ENCODE measurements at regions not wholly inside any gene's neighbourhood (a gene's known extent, or its start where the extent isn't known, plus 50 kb on each side); places are given as distances from the start of the nearest gene placed in this dataset.

GRCh38 chr9:88740844-88741243, 205.9 kb downstream of the NXNL2 start:
- no peak overlapping the region for H3K4me3 ChIP-seq (ENCODE audit: low read length in 3 of 3)
- no peak overlapping the region for H3K9ac ChIP-seq (ENCODE audit: low read depth in 1 of 3, low read length in 3 of 3)
- H3K27ac ChIP-seq (ENCODE audit: low read depth, low read length): no peak overlapping the region
- H3K27me3 ChIP-seq (ENCODE audit: control insufficient read depth in 3 of 3, insufficient read depth in 3 of 3, low read length in 3 of 3): no peaks in the 10 kb centered on the region
- no peaks in the 10 kb centered on the region for H3K9me3 ChIP-seq (ENCODE audit: control insufficient read depth in 3 of 3, low read length in 3 of 3)
- H3K4me1 ChIP-seq (ENCODE audit: control insufficient read depth in 3 of 3, insufficient read depth in 3 of 3, low read length in 3 of 3): peaks cover 6 to 11% (median 6%) of the 10 kb centered on the region in 3 donors
- H3K36me3 ChIP-seq (ENCODE audit: control insufficient read depth in 3 of 3, insufficient read depth in 3 of 3, low read length in 3 of 3): no peaks in the 10 kb centered on the region

GRCh38 chr9:88741335-88741734, 206.4 kb downstream of the NXNL2 start:
- Histone ChIP-seq H3K27me3 (ENCODE audit: control insufficient read depth in 3 of 3, insufficient read depth in 3 of 3, low read length in 3 of 3) (no peaks in the 10 kb centered on the region), H3K9ac (ENCODE audit: low read depth in 1 of 3, low read length in 3 of 3) (no peak overlapping the region), H3K36me3 (ENCODE audit: control insufficient read depth in 3 of 3, insufficient read depth in 3 of 3, low read length in 3 of 3) (no peaks in the 10 kb centered on the region), H3K9me3 (ENCODE audit: control insufficient read depth in 3 of 3, low read length in 3 of 3) (no peaks in the 10 kb centered on the region), H3K4me1 (ENCODE audit: control insufficient read depth in 3 of 3, insufficient read depth in 3 of 3, low read length in 3 of 3) (peaks cover 6 to 13% (median 8%) of the 10 kb centered on the region in 3 donors), H3K27ac (ENCODE audit: low read depth, low read length) (no peak overlapping the region), H3K4me3 (ENCODE audit: low read length in 3 of 3) (no peak overlapping the region)

- Histone ChIP-seq H3K36me3 (ENCODE audit: control insufficient read depth in 3 of 3, insufficient read depth in 3 of 3, low read length in 3 of 3) (no peaks in the 10 kb centered on the region), H3K27me3 (ENCODE audit: control insufficient read depth in 3 of 3, insufficient read depth in 3 of 3, low read length in 3 of 3) (no peaks in the 10 kb centered on the region), H3K27ac (ENCODE audit: low read depth, low read length) (no peak overlapping the region), H3K4me3 (ENCODE audit: low read length in 3 of 3) (no peak overlapping the region), H3K4me1 (ENCODE audit: control insufficient read depth in 3 of 3, insufficient read depth in 3 of 3, low read length in 3 of 3) (peaks cover 15 to 24% (median 19%) of the 10 kb centered on the region in 3 donors), H3K9ac (ENCODE audit: low read depth in 1 of 3, low read length in 3 of 3) (no peak overlapping the region), H3K9me3 (ENCODE audit: control insufficient read depth in 3 of 3, low read length in 3 of 3) (no peaks in the 10 kb centered on the region)
Observed at GRCh38 chr9:88742483-88742882, 207.5 kb downstream of the NXNL2 start.

GRCh38 chr9:88742905-88743304, 207.9 kb downstream of the NXNL2 start:
- H3K27ac ChIP-seq (ENCODE audit: low read depth, low read length): no peak overlapping the region
- H3K4me1 ChIP-seq (ENCODE audit: control insufficient read depth in 3 of 3, insufficient read depth in 3 of 3, low read length in 3 of 3): peaks cover 17 to 27% (median 21%) of the 10 kb centered on the region in 3 donors
- H3K9ac ChIP-seq (ENCODE audit: low read depth in 1 of 3, low read length in 3 of 3): no peak overlapping the region
- no peaks in the 10 kb centered on the region for H3K36me3 ChIP-seq (ENCODE audit: control insufficient read depth in 3 of 3, insufficient read depth in 3 of 3, low read length in 3 of 3)
- no peaks in the 10 kb centered on the region for H3K27me3 ChIP-seq (ENCODE audit: control insufficient read depth in 3 of 3, insufficient read depth in 3 of 3, low read length in 3 of 3)
- H3K4me3 ChIP-seq (ENCODE audit: low read length in 3 of 3): no peak overlapping the region
- no peaks in the 10 kb centered on the region for H3K9me3 ChIP-seq (ENCODE audit: control insufficient read depth in 3 of 3, low read length in 3 of 3)

GRCh38 chr9:88745276-88746001, 210.5 kb downstream of the NXNL2 start:
- no peaks in the 10 kb centered on the region for H3K27me3 ChIP-seq (ENCODE audit: control insufficient read depth in 3 of 3, insufficient read depth in 3 of 3, low read length in 3 of 3)
- H3K9me3 ChIP-seq (ENCODE audit: control insufficient read depth in 3 of 3, low read length in 3 of 3): peaks cover 0 to 2% (median 0%) of the 10 kb centered on the region in 3 donors
- no peaks in the 10 kb centered on the region for H3K36me3 ChIP-seq (ENCODE audit: control insufficient read depth in 3 of 3, insufficient read depth in 3 of 3, low read length in 3 of 3)
- H3K4me3 ChIP-seq (ENCODE audit: low read length in 3 of 3): no peak overlapping the region
- H3K27ac ChIP-seq (ENCODE audit: low read depth, low read length): no peak overlapping the region
- no peak overlapping the region for H3K9ac ChIP-seq (ENCODE audit: low read depth in 1 of 3, low read length in 3 of 3)
- peaks cover 24 to 38% (median 27%) of the 10 kb centered on the region in 3 donors for H3K4me1 ChIP-seq (ENCODE audit: control insufficient read depth in 3 of 3, insufficient read depth in 3 of 3, low read length in 3 of 3)

GRCh38 chr9:88746029-88746742, 211.2 kb downstream of the NXNL2 start:
- no peaks in the 10 kb centered on the region for H3K36me3 ChIP-seq (ENCODE audit: control insufficient read depth in 3 of 3, insufficient read depth in 3 of 3, low read length in 3 of 3)
- H3K27ac ChIP-seq (ENCODE audit: low read depth, low read length): no peak overlapping the region
- peaks cover 24 to 38% (median 27%) of the 10 kb centered on the region in 3 donors for H3K4me1 ChIP-seq (ENCODE audit: control insufficient read depth in 3 of 3, insufficient read depth in 3 of 3, low read length in 3 of 3)

GRCh38 chr9:88746743-88747398, 211.9 kb downstream of the NXNL2 start:
- Histone ChIP-seq H3K27ac (ENCODE audit: low read depth, low read length) (no peak overlapping the region), H3K4me3 (ENCODE audit: low read length in 3 of 3) (no peak overlapping the region), H3K36me3 (ENCODE audit: control insufficient read depth in 3 of 3, insufficient read depth in 3 of 3, low read length in 3 of 3) (no peaks in the 10 kb centered on the region), H3K4me1 (ENCODE audit: control insufficient read depth in 3 of 3, insufficient read depth in 3 of 3, low read length in 3 of 3) (peaks cover 24 to 38% (median 27%) of the 10 kb centered on the region in 3 donors), H3K9ac (ENCODE audit: low read depth in 1 of 3, low read length in 3 of 3) (no peak overlapping the region), H3K27me3 (ENCODE audit: control insufficient read depth in 3 of 3, insufficient read depth in 3 of 3, low read length in 3 of 3) (no peaks in the 10 kb centered on the region), H3K9me3 (ENCODE audit: control insufficient read depth in 3 of 3, low read length in 3 of 3) (peaks cover 0 to 2% (median 0%) of the 10 kb centered on the region in 3 donors)

More at GRCh38 chr9:88746029-88746742, 211.2 kb downstream of the NXNL2 start:
- no peak overlapping the region for H3K9ac ChIP-seq (ENCODE audit: low read depth in 1 of 3, low read length in 3 of 3)
- peaks cover 0 to 2% (median 0%) of the 10 kb centered on the region in 3 donors for H3K9me3 ChIP-seq (ENCODE audit: control insufficient read depth in 3 of 3, low read length in 3 of 3)
- no peak overlapping the region for H3K4me3 ChIP-seq (ENCODE audit: low read length in 3 of 3)
- H3K27me3 ChIP-seq (ENCODE audit: control insufficient read depth in 3 of 3, insufficient read depth in 3 of 3, low read length in 3 of 3): no peaks in the 10 kb centered on the region

- H3K4me3 ChIP-seq (ENCODE audit: low read length in 3 of 3): no peak overlapping the region
- no peak overlapping the region for H3K9ac ChIP-seq (ENCODE audit: low read depth in 1 of 3, low read length in 3 of 3)
- no peaks in the 10 kb centered on the region for H3K36me3 ChIP-seq (ENCODE audit: control insufficient read depth in 3 of 3, insufficient read depth in 3 of 3, low read length in 3 of 3)
- H3K27me3 ChIP-seq (ENCODE audit: control insufficient read depth in 3 of 3, insufficient read depth in 3 of 3, low read length in 3 of 3): no peaks in the 10 kb centered on the region
- H3K4me1 ChIP-seq (ENCODE audit: control insufficient read depth in 3 of 3, insufficient read depth in 3 of 3, low read length in 3 of 3): peaks cover 18 to 32% (median 22%) of the 10 kb centered on the region in 3 donors
- peak overlapping the region; percentile 65 for H3K27ac ChIP-seq (ENCODE audit: low read depth, low read length)
- H3K9me3 ChIP-seq (ENCODE audit: control insufficient read depth in 3 of 3, low read length in 3 of 3): peaks cover 0 to 2% (median 0%) of the 10 kb centered on the region in 3 donors
Observed at GRCh38 chr9:88747768-88748167, 212.8 kb downstream of the NXNL2 start.

GRCh38 chr9:88748566-88749261, 213.7 kb downstream of the NXNL2 start:
- H3K9me3 ChIP-seq (ENCODE audit: control insufficient read depth in 3 of 3, low read length in 3 of 3): peaks cover 0 to 2% (median 0%) of the 10 kb centered on the region in 3 donors
- H3K36me3 ChIP-seq (ENCODE audit: control insufficient read depth in 3 of 3, insufficient read depth in 3 of 3, low read length in 3 of 3): no peaks in the 10 kb centered on the region
- H3K27ac ChIP-seq (ENCODE audit: low read depth, low read length): peak overlapping the region; percentile 65
- peaks cover 18 to 31% (median 22%) of the 10 kb centered on the region in 3 donors for H3K4me1 ChIP-seq (ENCODE audit: control insufficient read depth in 3 of 3, insufficient read depth in 3 of 3, low read length in 3 of 3)
- H3K4me3 ChIP-seq (ENCODE audit: low read length in 3 of 3): no peak overlapping the region
- no peaks in the 10 kb centered on the region for H3K27me3 ChIP-seq (ENCODE audit: control insufficient read depth in 3 of 3, insufficient read depth in 3 of 3, low read length in 3 of 3)
- H3K9ac ChIP-seq (ENCODE audit: low read depth in 1 of 3, low read length in 3 of 3): no peak overlapping the region

Data from skeletal muscle tissue (tissue), 3 donors.